HEK293T (cell line): ENCODE measurements at regions not wholly inside any gene's neighbourhood (a gene's known extent, or its start where the extent isn't known, plus 50 kb on each side); places are given as distances from the start of the nearest gene placed in this dataset.

Source experiments
- ARNT ChIP-seq: fragments of 450-650 bp; IDR thresholded peaks from 2 replicates; pipeline ENCODE4 v1.6.1; 2017; ENCODE audit warnings: mild to moderate bottlenecking
- BHLHE40 ChIP-seq: fragments of 450-650 bp; IDR thresholded peaks from 2 replicates; pipeline ENCODE4 v1.6.1; 2016; ENCODE audit warnings: mild to moderate bottlenecking, moderate library complexity, borderline replicate concordance
- ELF4 ChIP-seq: fragments of 450-650 bp; IDR thresholded peaks from 2 replicates; pipeline ENCODE4 v1.6.1; 2017; ENCODE audit warnings: antibody characterized with exemption
- FOXA1 ChIP-seq: fragments of 450-650 bp; IDR thresholded peaks from 2 replicates; pipeline ENCODE4 v1.6.1; 2016; ENCODE audit warnings: mild to moderate bottlenecking
- FOXK2 ChIP-seq: fragments of 450-650 bp; IDR thresholded peaks from 2 replicates; pipeline ENCODE4 v1.6.1; 2016; ENCODE audit warnings: mild to moderate bottlenecking
- FOXM1 ChIP-seq: fragments of 450-650 bp; IDR thresholded peaks from 2 replicates; pipeline ENCODE4 v1.6.1; 2017; ENCODE audit warnings: mild to moderate bottlenecking, borderline replicate concordance
- HDGF ChIP-seq: fragments of 450-650 bp; IDR thresholded peaks from 2 replicates; pipeline ENCODE4 v1.6.1; 2017; ENCODE audit warnings: antibody characterized with exemption, borderline replicate concordance
- SP1 ChIP-seq: fragments of 450-650 bp; IDR thresholded peaks from 2 replicates; pipeline ENCODE4 v1.6.1; 2017
- SUZ12 ChIP-seq: fragments of 450-650 bp; IDR thresholded peaks from 2 replicates; pipeline ENCODE4 v1.6.1; 2016; ENCODE audit warnings: mild to moderate bottlenecking
- TARDBP ChIP-seq: fragments of 450-650 bp; IDR thresholded peaks from 2 replicates; pipeline ENCODE4 v1.6.1; 2016
- ZNF384 ChIP-seq: fragments of 450-650 bp; IDR thresholded peaks from 2 replicates; pipeline ENCODE4 v1.6.1; 2016

GRCh38 chr11:115911613-115912346, 407.6 kb upstream of the CADM1 start:
- no peak for TF ChIP-seq SP1
- TF ChIP-seq FOXA1, result no peak
- TF ChIP-seq SUZ12, result no peak
- TF ChIP-seq TARDBP, result no peak
- no peak for TF ChIP-seq ELF4
- no peak for TF ChIP-seq FOXM1
- TF ChIP-seq ARNT, result no peak
- no peak for TF ChIP-seq ZNF384
- no peak for TF ChIP-seq FOXK2
- no peak for TF ChIP-seq BHLHE40
- TF ChIP-seq HDGF, result no peak
